HG03175 (cell line): ENCODE measurements at regions not wholly inside any gene's neighbourhood (a gene's known extent, or its start where the extent isn't known, plus 50 kb on each side); places are given as distances from the start of the nearest gene placed in this dataset.
"Not testable (repeated sequence)": the region's sequence is repeated elsewhere in the genome, so short reads cannot be mapped to it uniquely, and the experiment has no call there.

Experiments
- ATAC-seq: cut with Tn5 transposase; IDR thresholded peaks from one replicate; pipeline ENCODE4 v1.9.1; 2021; ENCODE audit warnings: mild to moderate bottlenecking, moderate library complexity; ENCODE audit not compliant: unreplicated experiment

- no peak for ATAC-seq
Observed at GRCh38 chr1:166766942-166767341, 72.3 kb upstream of the POGK start.

- ATAC-seq = not testable (repeated sequence)
Observed at GRCh38 chr1:166784646-166785045, 54.6 kb upstream of the POGK start.

GRCh38 chr1:166785987-166786386, 53.3 kb upstream of the POGK start:
- no peak for ATAC-seq

GRCh38 chr1:166789286-166789685, 50.0 kb upstream of the POGK start:
- ATAC-seq = no peak
